ENCODE measurements at regions not wholly inside any gene's neighbourhood (a gene's known extent, or its start where the extent isn't known, plus 50 kb on each side); places are given as distances from the start of the nearest gene placed in this dataset.
"Not testable (repeated sequence)": the region's sequence is repeated elsewhere in the genome, so short reads cannot be mapped to it uniquely, and the experiment has no call there.

DNA sequence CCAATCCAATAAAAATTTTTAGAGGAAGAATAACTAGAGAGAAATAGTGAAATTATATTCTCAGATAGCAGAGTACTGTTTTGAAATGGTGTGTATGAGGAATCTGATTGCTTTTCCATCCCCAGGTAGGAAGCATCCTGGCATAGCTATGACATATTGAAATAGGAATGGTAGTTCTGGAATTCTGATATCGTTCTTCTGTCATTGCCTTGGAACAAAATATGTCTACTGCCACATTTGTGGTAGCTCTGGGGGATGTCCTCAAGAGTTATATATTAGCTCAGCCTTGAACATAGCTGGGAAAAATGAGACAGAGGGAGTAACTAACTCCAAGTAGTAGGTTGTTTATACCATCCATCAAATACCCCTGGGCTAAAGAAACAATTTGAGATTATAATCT is 950.7 kb downstream of the MCTP2 start:
- TF ChIP-seq CTCF (IDR thresholded peaks at IDR 0.05; ENCODE audit: low read depth, low read length): no peak
- no peak overlapping the region for H3K4me3 ChIP-seq (ENCODE audit: low read depth, low read length)

- H3K4me3 ChIP-seq (ENCODE audit: low read depth, low read length): no peak overlapping the region
- no peak for TF ChIP-seq CTCF (IDR thresholded peaks at IDR 0.05; ENCODE audit: low read depth, low read length)
Observed at GRCh38 chr15:95192923-95193322, 961.6 kb downstream of the MCTP2 start.

DNA sequence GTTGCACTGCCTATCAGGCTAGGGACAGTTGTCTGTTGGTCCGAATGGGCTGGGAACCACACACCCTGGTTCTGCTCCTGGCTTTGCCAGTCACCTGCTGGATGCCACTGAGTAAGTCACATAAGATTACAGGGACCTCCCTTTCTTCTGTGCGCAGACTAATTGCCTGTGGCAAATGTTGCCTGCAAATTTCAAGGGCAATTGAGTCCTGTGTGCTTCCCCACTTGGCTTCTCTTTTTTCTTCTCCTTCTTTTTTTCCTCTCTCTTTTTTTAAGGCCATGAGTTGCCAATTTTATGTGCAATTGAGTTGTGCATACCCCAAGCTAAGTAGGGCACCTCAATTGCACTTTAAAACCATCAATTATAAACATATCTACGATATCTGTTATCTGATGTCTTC is 963.4 kb downstream of the MCTP2 start:
- no peak for TF ChIP-seq CTCF (IDR thresholded peaks at IDR 0.05; ENCODE audit: low read depth, low read length)
- H3K4me3 ChIP-seq (ENCODE audit: low read depth, low read length): no peak overlapping the region

- H3K4me3 ChIP-seq (ENCODE audit: low read depth, low read length): no peak overlapping the region
- no peak for TF ChIP-seq CTCF (IDR thresholded peaks at IDR 0.05; ENCODE audit: low read depth, low read length)
Observed at GRCh38 chr15:95196176-95196915, 965.0 kb downstream of the MCTP2 start.

DNA sequence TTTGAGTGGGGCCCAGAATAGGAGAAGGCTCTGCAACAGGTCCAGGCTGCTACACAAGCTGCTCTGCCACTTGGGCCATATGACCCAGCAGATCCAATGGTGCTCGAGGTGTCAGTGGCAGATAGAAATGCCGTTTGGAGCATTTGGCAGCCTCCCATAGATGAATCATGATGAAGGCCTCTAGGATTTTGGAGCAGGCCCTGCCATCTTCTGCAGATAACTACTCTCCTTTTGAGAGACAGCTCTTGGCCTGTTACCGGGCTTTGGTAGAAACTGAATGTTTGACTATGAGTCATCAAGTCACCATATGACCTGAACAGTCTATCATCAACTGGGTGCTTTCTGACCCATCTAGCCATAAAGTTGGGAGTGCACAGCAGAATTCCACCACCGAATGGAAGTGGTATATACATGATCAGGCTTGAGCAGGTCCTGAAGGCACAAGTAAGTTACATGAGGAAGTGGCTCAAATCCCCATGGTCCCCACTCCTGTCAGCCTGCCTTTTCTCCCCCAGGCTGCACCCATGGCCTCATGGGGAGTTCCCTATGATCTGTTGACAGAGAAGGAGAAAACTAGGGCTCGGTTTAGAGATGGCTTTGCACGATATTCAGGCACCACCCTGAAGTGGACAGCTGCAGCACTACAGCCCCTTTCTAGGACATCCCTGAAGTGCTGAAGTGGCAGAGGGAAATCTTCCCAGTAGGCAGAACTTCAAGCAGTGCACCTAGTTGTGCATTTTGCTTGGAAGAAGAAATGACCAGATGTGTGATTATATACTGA is 971.4 kb downstream of the MCTP2 start:
- TF ChIP-seq CTCF (IDR thresholded peaks at IDR 0.05; ENCODE audit: low read depth, low read length): no peak
- H3K4me3 ChIP-seq (ENCODE audit: low read depth, low read length): no peak overlapping the region

DNA sequence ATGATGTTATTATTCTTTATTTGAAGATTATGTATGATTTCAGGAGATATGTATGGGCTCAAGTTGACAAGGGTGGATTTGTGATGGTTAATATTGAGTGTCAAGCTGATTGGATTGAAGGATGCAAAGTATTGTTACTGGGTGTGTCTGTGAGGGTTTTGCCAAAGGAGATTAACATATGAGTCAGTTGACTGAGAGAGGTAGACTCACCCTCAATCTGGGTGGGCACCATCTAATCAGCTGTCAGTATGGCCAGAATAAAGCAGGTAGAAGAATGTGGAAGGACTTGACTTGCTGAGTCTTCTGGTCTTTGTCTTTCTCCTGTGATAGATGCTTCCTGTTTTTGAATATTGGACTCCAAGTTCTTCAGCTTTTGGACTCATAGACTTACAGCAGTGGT is 973.7 kb downstream of the MCTP2 start:
- no peak for TF ChIP-seq CTCF (IDR thresholded peaks at IDR 0.05; ENCODE audit: low read depth, low read length)
- H3K4me3 ChIP-seq (ENCODE audit: low read depth, low read length): no peak overlapping the region

DNA sequence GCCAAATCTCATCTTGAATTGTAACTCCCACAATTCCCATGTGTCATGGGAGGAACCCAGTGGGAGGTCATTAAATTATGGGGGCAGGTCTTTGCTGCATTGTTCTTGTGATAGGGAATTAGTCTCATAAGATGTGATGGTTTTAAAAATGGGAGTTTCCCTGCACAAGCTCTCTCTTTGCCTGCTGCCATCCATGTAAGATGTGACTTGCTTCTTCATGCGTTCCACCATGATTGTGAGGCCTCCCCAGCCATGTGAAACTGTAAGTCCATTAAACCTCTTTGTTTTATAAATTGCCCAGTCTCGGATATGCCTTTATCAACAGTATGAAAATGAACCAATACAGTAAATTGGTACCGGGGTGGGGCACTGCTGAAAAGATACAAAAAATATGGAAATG is 974.5 kb downstream of the MCTP2 start:
- not testable (repeated sequence) for H3K4me3 ChIP-seq (ENCODE audit: low read depth, low read length)
